Suppressor macrophage (primary cell): ENCODE measurements at regions not wholly inside any gene's neighbourhood (a gene's known extent, or its start where the extent isn't known, plus 50 kb on each side); places are given as distances from the start of the nearest gene placed in this dataset.
"Not testable (repeated sequence)": the region's sequence is repeated elsewhere in the genome, so short reads cannot be mapped to it uniquely, and the experiment has no call there.

Experiments
- DNase-seq, 4 experiments: peaks; one replicate each; pipeline ENCODE4 v3.0.0-alpha.2; 2020 to 2022

DNA sequence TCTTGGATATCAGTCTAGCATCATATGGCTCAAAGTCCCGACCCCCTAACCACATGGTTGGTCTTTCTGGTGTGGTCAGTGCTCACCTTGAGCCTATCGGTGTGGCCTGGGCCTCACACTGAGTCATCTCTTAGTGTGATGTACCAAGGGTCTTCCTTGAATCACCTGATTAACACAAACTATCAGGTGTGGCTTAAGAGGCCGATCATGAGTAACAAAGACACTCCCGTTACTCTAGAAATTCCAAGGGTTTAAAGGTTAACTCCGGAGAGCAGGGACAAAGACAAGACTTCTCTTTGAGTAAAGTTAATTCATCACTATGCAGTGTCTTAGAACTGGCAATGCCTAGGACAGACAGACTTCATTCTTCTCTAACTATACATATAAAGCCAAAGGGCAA, 52.3 kb upstream of the ARMC3 start:
- no peak for DNase-seq

- DNase-seq = no peak
Observed at GRCh38 chr10:22874189-22874854, 53.5 kb upstream of the ARMC3 start.

DNA sequence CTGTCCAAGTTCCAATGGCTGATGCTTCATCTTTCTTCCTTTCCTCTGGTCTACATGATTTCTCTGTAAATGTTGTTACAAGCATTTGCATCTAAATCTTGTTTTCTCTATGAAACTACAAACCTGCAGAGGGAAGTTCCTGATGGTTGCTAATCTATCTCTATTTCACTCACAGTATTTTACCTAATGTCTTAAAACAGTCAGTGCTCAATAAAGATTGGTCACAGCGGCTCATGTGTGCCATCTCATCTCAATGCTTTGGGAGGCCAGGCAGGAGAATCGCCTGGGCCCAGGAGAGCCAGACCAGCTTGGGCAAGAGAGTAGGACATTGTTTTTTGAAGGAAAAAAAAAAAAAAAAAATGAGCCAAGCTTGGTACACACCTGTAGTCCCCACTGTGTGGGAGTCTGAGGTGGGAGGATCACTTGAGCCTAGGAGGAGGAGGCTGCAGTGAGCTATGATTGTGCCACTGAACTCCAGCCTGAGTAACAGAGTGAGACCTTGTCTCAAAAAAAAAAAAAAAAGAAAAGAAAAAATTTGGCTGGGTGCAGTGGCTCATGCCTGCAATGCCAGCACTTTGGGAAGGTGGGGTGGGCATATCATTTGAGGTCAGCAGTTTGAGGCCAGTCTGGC, 71.3 kb upstream of the ARMC3 start:
- no peak for DNase-seq

- peak in 1 of 4 experiments; percentile 14 for DNase-seq
Observed at GRCh38 chr10:22854935-22855421, 72.9 kb upstream of the ARMC3 start.

DNA sequence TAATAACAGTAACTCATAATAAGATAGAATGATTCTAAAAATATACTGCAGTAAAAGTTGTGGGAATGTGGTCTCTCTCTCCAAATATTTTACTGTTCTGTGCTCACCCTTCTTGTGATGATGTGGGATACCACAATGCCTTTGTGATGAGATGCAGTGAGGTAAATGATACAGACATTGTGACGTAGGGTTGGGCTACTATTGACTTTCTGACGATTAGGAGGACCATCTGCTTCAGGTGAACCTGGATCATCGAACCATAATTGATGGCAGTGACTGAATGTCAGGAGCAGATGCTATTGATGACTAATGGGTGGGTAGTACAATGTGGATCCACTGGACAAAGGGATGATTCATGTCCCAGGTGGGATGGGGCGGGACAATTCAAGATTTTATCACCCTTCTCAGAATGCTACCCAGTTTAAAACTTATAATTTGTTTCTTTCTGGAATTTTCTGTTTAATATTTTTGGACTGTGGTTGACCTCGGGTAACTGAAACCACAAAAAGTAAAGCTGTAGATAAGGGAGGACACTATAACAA, 73.9 kb upstream of the ARMC3 start:
- no peak for DNase-seq

DNA sequence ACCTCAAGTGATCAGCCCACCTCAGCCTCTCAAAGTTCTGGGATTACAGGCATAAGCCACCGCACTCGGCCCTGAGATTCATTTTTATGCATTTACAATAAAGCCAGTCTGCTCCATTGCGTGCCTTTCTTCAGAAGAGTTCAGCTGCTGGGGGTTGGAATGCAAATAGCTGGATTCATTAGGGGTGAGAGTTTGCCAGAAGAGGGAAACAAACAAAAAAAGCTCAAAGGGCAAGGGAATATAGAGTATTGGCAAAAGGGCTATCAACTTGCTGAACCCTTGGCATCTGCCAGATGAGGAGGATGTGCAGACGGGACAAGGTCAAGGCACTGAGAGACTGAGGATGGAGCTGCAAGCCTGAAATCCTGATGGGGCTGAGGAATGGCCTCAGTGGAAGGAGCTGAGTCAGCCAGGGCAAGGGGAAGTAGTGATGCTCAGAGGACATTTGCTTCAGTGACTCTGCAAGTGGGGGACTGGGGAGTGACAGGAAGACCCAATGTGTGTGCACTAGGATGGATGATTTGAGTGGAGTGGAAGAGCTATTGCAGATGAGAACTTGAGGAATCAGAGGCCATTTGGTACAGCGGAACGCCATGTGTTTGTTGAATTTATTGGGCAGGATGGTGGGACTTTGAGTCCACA, 75.0 kb upstream of the ARMC3 start:
- no peak for DNase-seq

GRCh38 chr10:22851865-22852239, 76.0 kb upstream of the ARMC3 start:
- DNase-seq = no peak

- no peak for DNase-seq
Observed at GRCh38 chr10:22850541-22850940, 77.3 kb upstream of the ARMC3 start.

DNA sequence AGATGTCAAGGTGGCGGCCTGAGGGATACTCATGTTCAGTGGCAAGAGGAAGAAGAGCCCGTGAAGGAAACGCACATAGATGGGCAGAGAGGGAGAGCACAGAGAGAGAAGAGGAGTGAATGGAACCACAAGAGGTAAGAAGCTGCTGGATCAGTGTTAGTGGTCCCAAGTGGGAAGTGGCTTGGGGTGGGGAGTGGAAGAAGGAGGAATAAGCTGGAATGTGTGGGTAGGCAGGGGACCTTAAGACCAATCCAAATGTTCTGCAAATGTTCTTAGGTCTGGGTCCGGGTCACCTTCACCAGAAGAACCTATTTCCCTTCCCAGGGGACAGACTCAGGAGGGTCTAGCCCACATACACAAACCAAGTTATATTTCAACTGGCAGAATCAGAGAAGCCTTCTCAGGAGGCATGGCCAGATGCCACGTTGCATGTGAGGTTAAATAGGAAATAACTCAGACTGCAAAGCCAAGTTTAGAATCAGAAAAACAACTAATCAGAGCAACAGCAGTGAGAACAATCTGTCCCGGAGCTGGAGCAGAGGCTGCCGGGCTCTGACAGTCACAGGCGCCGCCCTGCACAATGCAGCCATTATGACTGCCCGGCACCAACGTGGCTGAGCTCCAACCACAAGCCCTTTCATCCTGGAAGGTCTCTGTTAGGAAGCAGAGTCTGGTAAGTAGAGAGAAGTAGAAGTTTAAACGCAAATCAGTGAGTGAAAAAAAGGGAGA, 78.6 kb upstream of the ARMC3 start:
- peak in 3 of 4 experiments; percentile 3 to 37 (median 31) for DNase-seq

- no peak for DNase-seq
Observed at GRCh38 chr10:22848509-22848908, 79.3 kb upstream of the ARMC3 start.

DNA sequence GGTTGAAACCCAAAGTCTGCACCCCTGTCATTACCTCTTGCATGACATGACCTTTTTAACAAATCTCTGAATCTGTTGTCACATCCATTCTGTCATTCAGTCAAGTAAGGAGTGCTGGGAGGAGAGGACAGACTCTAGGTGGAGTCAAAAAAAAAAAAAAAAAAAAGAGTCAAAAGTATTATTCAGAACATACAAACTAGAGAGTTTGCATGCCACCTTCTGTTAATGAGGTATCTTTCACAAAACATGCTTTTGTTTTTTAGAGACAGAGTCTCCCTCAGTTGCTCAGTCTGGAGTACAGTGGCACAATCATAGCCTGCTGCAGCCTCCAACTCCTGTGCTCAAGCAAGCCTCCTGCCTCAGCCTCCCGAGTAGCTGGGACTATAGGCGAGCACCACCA, 81.6 kb upstream of the ARMC3 start:
- DNase-seq = no peak

DNA sequence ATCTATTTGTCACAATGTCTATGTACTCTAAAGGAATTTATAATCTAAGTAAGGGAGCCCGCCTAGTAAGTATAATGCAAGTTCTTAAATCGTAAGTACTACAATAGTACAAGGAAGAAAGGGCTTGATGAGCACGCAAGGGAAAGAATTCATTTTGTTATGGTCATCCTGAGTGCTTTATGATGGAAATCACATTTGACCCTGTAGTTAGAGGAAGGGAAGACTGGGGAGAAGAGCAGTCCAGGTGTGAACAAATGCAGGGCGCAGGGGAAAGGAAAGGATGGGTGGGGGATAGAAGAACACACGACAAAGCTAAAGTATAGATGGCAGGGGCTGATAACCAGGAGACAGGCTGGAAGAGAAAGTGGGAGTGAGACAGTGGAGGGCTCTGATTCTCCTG, 88.2 kb upstream of the ARMC3 start:
- DNase-seq = no peak

DNA sequence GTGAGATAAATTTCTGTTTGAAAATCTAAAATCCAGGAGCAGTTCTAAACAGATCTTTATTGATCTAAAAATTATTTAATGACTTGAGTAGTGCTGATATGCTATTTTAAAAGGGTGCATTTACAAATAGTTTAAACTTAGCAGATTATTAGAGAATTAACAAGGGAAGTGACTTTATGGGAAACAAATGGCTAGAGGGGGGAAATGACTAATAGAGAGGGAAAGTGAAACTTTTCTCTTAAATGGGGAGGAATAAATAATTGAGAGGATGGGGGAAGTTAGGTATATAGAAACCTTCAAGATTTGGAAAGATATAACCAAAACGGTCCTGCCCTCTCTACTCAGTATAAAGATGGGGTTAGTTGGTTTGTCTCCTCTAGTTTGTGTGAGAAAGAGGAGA, 90.1 kb upstream of the ARMC3 start:
- peak in 1 of 4 experiments; percentile 8 for DNase-seq

- DNase-seq = no peak
Observed at GRCh38 chr10:22837351-22837750, 90.5 kb upstream of the ARMC3 start.

DNA sequence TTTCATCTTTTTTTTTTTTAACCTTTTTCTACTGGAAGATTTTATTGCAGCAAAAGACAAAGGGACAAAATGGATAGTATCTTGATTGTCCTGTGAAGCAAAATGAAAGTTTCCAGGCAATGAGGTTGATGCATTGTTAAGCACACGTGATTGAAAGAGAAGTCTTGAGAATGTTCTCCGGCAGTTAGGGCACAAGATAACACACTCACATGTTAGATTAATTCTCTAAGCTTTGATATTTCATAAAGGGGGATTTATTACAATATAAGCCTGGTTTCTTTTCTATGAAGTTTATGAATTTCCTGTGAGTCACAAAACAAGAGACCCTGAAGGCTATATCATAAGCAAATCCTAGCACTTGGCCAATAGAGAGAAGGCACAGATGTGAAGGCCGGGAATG, 93.4 kb upstream of the ARMC3 start:
- DNase-seq = no peak

GRCh38 chr10:22833781-22834180, 94.1 kb upstream of the ARMC3 start:
- no peak for DNase-seq

GRCh38 chr10:22833353-22833752, 94.5 kb upstream of the ARMC3 start:
- no peak for DNase-seq

GRCh38 chr10:22832851-22833250, 95.0 kb upstream of the ARMC3 start:
- no peak for DNase-seq

GRCh38 chr10:22832066-22832602, 95.7 kb upstream of the ARMC3 start:
- no peak for DNase-seq

- no peak for DNase-seq
Observed at GRCh38 chr10:22831586-22831985, 96.3 kb upstream of the ARMC3 start.

- not testable (repeated sequence) for DNase-seq
Observed at GRCh38 chr10:22828712-22829111, 99.1 kb upstream of the ARMC3 start.

GRCh38 chr10:22825841-22826240, 102.0 kb upstream of the ARMC3 start:
- peak; percentile 5 to 74 (median 48) for DNase-seq

DNA sequence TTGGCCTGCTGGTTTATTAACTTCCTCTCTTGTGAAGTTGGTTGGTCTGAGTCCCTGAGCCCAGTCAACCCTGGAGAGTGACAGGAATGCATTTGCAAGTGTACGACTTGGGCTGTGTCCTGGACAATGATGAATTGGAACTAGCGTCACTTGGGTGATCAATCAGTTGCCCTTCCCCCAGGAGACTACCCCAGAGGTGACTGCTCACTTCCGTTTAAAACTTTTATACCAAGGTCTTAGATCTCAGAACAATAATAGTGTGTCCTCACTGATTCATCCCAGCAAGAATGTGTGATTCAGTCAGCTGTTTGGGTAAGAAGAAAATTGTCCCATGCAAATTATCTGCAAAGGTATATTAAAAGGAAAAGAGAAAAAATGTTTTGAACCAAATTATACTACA, 102.9 kb upstream of the ARMC3 start:
- DNase-seq = no peak
